ENCODE measurements at regions not wholly inside any gene's neighbourhood (a gene's known extent, or its start where the extent isn't known, plus 50 kb on each side); places are given as distances from the start of the nearest gene placed in this dataset.

GRCh38 chr1:56340977-56341376, 238.4 kb downstream of the PLPP3 start:
- DNase-seq: no peak

GRCh38 chr1:56339786-56340465, 239.4 kb downstream of the PLPP3 start:
- DNase-seq: no peak

DNA sequence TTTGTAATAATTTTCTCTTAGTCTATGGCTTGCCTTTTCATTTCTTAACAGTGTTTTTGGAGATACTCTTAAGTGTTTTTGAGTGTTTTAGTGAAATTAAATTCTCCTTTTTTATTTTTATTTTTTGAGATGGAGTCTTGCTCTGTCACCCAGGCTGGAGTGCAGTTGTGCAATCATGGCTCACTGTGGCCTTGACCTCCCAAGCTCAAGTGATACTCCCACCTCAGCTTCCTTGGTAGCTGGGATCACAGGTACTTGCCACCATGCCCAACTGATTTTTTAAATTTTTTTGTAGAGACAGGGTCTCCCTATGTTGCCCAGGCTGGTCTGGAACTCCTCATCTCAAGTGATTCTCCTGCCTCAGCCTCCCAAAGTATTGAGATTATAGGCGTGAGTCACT, 240.3 kb downstream of the PLPP3 start:
- DNase-seq: no peak

GRCh38 chr1:56336982-56337381, 242.4 kb downstream of the PLPP3 start:
- no peak for DNase-seq

DNA sequence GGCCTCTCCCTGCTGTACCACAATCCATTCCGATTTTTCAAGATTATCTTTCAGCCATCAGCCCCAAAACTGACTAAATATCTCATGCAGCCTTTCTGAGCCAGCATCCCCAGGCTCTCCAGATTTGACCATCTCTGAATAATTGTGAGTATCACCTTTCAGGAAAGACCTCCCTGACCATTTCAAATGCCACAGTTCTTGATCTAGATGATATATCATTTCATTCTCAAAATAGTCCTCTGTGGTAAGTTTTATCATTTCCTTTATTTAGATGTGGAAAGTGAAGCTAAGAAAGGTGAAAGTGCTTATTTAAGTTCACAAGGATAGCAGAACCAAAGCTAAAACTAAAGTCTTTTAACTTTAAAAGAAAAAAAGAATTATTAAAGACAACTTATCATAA, 244.0 kb downstream of the PLPP3 start:
- no peak for DNase-seq

DNA sequence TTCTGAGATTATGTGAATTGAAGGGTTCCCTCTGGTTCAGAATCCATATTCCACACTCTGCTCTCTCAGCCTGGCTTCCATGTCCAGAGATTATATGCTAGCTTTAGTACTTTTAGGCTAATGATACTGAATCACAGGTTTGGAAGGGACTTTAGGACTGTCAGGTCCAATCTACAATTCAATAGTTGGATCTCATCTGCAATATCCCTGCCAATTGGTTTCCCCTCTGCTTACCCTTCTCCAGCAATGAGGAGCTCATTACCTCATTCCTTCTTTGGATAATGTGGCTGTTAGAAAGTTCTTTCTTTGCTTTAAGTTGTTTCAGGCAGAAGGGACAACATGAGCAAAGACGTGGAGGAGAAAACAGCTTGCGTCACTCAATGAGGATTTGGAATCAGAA, 245.3 kb downstream of the PLPP3 start:
- DNase-seq: no peak

- DNase-seq: no peak
Measured at GRCh38 chr1:56333461-56333860, 245.9 kb downstream of the PLPP3 start.

- no peak for DNase-seq
Measured at GRCh38 chr1:56331892-56332567, 247.3 kb downstream of the PLPP3 start.

GRCh38 chr1:56331207-56331891, 248.0 kb downstream of the PLPP3 start:
- DNase-seq: no peak

- DNase-seq: no peak
Measured at GRCh38 chr1:56330391-56331026, 248.9 kb downstream of the PLPP3 start.

- DNase-seq: no peak
Measured at GRCh38 chr1:56329970-56330369, 249.4 kb downstream of the PLPP3 start.

DNA sequence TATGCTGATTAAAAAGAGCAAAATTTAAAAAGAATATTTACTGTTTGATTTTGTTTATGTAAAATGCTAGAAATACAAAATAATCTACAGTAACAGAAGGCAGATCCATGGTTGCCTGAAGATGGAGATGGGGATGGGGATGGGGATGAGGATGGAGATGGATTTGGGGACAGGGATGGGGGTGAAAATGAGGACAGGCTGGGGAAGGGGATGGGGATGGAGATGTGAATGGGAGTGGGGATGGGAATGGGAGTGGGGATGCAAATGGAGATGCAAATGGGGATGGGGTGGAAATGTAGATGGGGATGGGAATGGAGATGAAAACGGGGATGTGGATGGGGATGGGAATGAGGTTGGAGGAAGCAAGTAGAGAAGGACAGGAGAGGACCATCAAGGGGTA, 252.2 kb downstream of the PLPP3 start:
- no peak for DNase-seq

DNA sequence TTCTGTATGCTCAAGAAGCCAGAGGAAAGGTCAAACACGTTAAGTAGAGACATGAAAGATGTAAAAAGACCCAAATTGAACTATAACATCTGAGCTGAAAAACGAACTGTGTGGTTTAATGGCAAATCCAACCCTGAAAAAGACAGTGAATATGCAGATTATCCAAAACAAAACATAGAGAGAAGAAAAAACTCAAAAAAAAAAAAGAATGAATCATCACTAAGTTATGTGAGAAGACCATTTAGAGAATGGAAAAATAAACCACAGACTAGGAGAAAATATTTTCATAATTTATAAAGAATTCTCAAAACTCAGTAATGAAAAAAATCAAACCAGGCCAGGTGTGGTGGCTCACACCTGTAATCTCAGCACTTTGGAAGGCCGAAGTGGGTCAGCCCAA, 253.3 kb downstream of the PLPP3 start:
- DNase-seq: no peak

DNA sequence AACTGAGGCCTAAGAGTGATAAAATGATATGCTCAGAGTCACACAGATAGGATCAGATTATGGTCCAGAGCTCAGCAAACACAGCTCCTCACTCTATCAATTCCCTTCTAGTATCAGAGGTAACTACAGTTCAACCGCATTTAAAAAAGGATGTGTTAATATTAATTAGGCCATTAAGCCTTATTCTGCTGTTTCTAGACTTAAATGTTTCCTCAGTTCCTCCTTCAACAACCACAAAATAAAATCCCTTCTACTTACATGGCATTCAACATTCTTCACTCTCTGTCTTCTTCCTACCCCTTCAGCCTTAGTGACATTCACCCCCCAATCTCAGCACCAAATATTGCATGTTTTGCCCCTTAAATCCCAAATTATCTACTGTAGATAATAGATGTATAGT, 254.9 kb downstream of the PLPP3 start:
- DNase-seq: no peak

- no peak for DNase-seq
Measured at GRCh38 chr1:56322211-56322610, 257.2 kb downstream of the PLPP3 start.

- no peak for DNase-seq
Measured at GRCh38 chr1:56321150-56321490, 258.2 kb downstream of the PLPP3 start.

GRCh38 chr1:56320464-56321149, 258.8 kb downstream of the PLPP3 start:
- DNase-seq: no peak

- DNase-seq: no peak
Measured at GRCh38 chr1:56317722-56318121, 261.6 kb downstream of the PLPP3 start.

- no peak for DNase-seq
Measured at GRCh38 chr1:56315293-56315942, 263.9 kb downstream of the PLPP3 start.

- DNase-seq: no peak
Measured at GRCh38 chr1:56313560-56313959, 265.8 kb downstream of the PLPP3 start.

DNA sequence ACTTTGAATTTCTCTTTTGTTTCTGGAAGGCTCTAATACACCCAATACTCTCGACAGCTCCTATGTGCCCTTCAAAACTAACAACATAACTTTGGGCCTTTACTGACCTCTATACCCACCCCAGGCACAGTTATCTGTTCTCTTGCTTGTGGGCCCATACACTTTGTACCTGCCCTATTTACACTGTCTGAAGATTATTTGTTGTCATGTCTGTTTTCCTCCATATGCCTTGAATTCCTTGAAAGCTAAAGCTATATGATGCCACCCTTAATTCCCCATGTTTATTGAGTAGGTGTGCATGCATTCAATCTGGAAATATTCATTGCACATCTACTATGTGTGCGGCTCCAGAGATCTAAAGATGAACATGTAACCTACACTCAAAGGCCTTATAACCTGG, 267.6 kb downstream of the PLPP3 start:
- no peak for DNase-seq

DNA sequence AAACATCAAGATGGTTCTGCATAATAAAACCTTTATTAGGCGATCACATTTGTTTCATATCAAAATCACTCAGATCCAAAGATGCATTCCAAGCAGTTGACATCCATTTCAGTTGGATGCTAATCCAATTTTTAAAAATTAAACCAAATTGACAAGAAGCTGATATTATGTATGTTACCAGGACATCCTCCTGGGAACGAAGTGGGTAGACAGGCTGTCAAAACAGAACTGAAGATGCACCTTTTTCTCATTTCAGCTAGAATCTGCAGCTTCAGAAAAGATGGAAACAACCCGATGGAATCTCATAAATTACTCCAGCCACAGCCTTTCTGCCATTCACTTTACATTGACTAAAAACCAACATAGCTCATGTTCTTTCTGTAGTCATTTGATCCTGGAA, 268.4 kb downstream of the PLPP3 start:
- no peak for DNase-seq

DNA sequence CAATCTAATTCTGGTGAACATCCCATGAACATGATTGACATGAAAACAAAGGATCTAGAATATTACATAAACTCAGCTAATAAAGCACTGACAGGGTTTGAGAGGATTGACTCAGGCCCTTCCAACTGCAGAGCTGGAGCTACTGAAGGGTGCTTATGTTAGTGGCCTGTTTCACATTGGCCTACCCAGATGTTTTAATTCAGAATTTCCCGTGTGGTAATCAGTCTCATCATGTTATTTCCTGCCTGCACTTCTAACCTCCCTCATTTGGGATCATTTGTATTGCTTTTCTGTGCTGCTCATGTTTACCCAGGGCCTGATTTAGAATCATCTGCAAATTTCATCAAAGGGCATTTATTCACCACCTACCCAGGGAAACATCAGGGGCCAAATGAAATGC, 270.3 kb downstream of the PLPP3 start:
- DNase-seq: no peak
